GM19452 (cell line): ENCODE measurements at regions not wholly inside any gene's neighbourhood (a gene's known extent, or its start where the extent isn't known, plus 50 kb on each side); places are given as distances from the start of the nearest gene placed in this dataset.

Experiments used
- ATAC-seq: cut with Tn5 transposase; IDR thresholded peaks from one replicate; pipeline ENCODE4 v1.9.1; 2021; ENCODE audit not compliant: unreplicated experiment

DNA sequence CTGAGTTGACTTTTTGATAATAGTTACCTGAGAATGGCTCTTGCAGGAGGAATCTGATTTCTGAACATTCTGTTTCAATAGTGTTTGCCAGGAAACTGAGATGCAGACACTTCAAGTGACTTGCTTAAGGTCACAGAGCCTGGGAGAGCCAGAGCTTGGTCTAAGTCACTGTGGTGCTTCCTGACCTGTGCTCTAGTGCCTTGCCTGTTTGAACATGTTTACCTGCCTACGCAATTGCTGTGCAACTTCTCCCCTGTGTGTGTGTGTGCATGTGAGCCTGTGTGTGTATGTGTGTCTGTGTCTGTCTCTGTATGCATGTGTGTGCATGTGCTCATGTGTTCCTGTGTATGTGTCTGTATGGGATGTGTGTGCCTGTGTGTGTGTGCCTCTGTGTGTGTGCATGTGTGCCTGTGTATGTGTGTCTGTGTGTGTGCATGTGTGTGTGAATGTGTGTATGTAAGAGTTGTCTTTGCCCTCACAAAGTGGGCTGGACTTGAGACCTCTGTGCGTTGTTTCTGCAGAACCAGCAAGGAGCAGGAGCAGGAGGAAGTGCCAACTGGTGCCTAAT is 185.8 kb downstream of the GADD45G start:
- ATAC-seq, result no peak

DNA sequence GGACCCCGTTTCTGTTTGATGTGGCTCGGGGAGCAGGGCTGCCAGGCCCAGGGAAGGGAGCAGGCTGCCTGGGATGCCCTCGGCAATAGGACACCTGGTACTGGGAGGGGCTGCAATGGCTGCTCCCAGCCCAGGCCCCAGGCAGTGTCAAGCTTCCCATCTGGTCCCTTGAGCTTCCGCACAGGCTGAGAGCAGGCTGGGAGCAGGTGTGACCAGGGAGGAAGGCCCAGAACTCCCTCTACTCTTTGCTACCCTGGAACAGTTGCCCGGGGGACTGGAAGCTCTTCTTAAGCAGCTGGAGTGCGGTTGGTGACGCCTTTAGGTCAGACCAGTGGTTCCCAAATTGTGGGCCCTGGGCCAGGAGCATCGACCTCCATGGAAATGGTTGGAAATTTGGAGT is 186.9 kb downstream of the GADD45G start:
- ATAC-seq, result no peak

DNA sequence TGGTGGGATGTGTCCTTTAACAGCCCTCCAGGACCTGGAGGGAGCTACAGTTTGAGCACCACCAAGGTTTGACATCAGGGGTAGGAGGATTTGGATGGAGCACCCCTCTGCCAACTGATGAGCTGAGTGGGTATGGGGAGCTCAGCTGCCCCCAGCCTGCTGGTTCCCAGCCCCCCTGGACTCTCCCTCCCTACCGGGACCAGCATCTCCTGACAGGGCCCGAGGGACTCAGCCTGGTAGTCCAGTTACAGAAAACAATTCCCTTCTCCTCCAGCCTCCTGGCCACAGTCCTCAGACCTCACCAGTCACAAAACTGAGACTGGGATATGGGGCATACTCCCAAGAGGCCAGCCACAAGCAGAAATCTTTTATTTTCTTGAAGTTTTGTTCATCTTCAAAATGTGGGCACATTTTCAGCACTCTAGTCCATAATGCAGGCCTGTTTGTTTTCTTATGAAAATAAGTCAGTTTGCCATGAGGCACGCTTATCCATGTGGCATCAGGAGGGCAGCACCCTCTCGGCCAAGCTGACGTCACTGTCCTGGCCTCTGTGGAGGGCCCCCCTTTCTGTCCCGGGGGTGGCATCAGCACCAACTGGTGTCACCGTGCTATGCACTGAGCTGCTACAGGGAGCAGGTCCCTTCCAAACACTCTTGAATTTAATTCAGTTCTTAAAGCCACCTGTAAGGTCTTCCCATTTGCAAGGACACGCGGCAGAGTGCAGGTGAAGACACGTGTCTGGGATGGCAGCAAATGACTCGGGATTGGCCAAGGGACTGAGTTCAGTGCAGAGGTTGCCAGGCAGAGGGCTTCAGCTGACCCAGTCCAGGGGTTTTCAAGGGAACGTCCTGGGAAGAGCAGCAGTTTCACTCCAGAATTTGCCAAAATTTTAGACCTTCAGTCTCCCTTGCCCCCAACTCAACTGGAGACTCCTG is 187.6 kb downstream of the GADD45G start:
- ATAC-seq, result no peak

DNA sequence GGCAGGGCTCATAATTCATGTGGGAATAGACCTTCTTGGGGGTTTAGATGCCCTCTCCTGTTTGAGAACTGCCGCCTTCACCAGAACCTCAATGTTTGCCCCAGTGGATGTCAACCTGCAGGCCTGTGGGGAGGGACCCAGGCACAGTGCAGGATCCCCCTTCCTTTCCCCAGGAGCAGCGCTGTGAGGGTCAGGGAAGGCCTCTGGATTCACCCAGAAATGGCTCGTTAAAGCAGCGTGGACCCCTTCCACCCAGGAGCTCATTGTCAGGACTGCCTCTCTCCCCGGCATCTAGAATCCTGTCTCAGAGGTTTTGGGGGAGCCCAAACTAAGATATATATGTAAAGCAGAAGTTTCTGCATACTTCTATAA is 188.3 kb downstream of the GADD45G start:
- no peak for ATAC-seq

DNA sequence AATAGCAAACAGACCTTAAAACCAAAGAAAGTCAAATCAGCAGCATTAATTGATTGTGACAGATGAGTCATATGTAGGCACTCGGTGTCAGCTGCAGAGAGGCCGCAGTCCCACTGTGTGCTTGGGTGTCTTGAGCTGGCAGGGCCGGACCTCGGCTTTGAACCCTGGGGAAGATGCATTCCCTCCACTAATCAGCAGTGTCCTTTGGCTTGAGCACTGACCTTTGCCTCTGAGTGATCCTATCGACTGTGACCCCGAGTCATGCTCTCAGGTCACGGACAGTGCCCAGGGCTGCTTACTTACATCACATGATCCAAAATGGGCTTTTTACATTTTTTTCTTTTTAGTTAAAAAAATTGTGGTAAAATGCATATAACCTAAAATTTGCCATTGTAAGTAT is 188.7 kb downstream of the GADD45G start:
- ATAC-seq, result no peak

DNA sequence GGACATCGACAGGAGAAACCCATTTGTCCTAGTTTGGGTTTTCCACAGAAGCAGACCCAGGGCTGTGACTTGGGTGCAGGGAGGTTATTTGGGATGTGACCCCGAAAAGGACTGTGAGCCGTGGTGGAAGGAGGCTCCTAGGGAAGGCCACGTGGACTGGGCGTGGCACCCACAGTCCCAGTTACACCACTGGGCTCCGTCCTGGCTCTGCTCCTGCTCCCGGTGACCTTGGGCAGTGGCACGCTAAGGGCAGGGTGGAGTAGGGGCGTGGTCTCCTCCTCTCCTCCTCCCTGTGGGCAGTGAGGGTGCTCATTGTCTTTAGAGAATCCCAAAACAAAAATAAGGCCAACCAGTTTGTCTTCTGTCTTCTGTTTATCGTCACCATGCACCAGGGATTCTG is 190.1 kb downstream of the GADD45G start:
- no peak for ATAC-seq

DNA sequence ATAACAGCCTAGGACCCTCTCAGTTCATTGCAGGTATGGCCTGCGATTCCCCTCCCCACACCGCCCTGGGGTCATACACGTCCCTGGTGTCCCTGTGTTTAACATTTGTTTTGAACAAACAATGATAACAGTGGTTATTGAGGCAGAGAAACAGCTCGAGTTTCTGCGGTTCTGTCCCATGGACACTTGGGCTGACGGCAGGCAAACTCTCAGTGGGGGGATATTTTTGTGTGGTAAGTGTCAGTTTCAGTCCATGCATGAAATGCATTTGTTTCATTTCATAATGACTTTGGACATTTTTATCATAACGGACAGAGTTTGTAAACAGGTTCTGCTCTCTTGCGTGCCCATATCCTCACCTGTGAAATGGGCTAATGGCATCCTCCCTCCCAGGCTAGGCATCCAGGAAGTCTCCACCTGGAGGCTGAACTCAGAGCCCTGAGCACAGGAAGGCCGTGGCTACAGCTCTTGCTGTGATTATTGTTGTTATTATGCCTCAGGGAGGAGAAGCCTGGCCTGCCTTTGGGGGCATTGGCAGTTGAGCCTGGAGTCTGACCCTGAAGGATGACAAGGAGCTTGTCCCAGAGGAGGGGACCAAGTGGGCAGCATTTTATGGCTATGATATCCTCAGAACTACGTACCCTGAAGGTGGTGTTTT is 190.9 kb downstream of the GADD45G start:
- ATAC-seq, result no peak

DNA sequence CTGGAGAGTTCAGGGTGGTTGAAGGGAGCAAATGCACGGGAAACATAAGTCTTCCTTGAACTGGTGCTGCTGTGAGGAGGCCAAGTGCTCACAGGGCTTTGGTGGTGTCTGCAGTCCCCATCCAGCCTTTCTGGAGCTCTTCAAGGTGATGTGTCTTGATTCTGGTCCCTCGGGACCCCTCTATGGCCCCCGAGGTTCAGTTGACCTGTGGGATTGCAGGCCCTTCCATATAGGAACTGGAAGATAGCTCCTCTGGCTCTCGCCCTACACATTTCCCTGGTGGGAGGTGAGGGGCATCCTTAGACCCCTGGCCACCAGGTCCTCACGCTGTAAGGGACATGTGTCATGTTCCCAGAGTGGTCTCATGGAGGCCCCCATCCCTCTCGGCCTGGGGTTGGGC is 191.8 kb downstream of the GADD45G start:
- ATAC-seq, result no peak

DNA sequence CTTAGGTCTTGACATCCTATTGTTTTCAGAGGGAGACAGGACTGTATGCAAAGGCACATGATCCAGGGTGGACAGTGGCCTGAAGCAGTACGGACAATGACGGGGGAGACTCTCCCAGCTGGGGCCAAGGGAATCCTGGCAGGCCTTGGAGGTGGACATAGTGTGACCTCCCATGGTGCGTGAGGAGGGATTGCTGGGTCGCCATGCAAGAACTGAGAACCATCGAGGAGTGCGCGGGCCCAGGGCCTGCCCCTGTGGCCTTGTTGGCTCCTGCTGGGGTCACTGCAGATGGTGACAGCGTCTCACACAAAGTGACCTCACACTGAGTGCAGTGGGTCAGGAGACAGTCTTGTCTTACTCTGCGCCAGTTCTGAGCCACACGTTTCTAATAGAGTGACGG is 192.4 kb downstream of the GADD45G start:
- ATAC-seq, result no peak

DNA sequence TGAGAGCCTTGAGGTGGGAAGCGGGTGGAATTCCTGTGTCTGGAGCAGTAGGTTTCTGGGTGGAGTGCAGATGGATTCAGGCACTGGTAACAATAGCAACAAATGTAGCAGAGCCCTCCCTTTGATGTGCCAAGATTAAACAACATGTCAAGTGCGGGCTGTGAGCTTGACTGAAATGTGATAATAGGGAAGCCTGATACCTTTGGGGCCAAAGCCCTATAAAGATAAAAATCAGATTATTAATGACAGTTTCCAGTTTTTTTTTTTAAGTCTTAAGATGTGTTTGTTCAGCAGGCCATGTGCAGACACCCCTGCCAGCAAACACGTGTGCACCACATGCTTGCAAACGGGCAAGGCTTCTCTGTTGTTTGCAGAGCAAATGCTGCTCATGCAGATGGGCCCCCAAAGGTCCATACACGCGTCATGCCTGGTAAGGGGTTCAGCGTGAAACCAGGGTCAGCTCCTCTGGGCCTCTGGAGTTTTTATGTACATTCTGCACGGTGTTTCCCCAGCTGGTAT is 193.2 kb downstream of the GADD45G start:
- no peak for ATAC-seq

DNA sequence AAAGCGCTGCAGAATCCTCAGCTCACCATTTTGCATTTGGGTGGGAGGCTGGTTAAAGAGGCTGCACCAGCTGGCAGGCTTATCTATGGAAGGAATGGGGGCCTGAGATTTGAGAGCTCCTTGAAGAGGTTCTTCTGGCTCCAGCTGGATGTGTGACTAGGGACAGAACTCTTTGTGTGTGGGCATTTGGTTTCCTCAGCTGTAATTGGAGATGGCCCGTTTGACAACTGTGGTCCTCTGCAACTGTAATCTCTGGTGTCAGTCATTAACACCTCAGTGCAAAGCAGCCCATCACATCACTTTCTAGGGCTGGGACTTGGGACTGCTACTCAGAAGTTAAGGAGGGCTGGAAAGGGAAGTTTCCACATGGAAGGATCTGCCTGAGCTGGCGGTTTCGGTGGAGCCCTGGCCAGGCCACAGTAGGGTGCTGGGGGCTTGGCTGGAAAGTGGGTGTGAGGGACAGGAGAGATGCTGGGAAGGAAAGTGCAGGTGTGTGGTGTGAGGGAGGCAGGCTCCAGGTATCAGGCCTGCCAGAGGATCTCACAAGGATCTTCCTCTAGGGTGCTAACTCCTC is 193.8 kb downstream of the GADD45G start:
- no peak for ATAC-seq

DNA sequence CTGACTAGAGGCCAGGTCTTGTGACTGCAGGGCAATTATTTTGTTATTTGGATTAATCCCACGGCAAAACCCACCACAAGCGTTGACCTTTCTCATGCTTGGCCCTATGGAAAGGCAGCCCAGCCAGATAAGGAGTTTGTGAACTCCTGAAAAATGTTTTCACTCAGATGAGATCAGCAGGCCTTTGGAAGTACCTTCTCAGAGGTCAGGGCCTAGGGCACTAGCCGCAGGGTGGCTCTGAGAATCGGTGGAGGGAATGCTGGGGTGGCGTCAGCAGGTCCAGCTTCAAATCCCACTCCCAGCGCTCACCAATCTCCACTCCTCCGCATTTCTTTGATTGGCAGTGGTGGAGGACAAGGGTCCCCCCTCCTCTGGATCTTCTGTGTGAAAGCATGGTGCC is 194.4 kb downstream of the GADD45G start:
- ATAC-seq, result no peak

DNA sequence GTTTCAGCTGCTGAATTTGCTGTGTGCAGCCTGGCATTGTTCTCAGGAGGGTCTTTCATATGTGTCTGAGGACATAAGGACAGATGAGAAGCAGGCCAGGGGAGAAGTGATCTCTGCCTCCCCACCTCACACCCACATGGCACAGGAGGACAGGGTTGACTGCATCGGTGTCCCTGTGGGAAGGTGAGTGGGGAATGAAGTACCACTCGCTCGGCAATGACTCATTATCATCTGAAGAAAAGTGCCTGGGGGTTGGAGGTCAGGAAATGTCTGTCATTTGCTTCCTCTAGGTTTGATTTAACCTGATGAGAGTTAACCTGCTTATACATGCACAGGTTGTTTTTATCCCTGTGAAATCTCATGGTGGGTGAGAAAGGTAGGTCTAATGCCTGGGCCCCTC is 195.0 kb downstream of the GADD45G start:
- ATAC-seq, result no peak

DNA sequence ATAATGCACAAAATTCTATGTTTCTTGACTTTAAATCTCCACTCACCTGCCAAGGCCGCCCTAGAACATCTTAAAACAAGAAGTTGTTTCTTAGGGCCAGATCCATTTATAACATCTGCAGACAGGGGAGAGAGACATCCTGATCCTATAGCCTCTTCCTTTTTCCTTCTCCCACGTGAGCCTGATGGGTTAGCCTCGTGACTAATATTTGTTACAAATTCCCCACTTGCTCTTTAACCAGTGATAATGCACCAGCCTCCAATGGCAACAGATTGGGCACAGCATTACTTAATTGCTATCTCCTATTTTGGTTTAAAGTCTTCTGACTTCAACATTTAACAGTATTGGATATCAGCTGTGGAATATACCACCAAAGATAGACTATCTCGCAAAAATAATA is 196.5 kb downstream of the GADD45G start:
- ATAC-seq, result no peak

DNA sequence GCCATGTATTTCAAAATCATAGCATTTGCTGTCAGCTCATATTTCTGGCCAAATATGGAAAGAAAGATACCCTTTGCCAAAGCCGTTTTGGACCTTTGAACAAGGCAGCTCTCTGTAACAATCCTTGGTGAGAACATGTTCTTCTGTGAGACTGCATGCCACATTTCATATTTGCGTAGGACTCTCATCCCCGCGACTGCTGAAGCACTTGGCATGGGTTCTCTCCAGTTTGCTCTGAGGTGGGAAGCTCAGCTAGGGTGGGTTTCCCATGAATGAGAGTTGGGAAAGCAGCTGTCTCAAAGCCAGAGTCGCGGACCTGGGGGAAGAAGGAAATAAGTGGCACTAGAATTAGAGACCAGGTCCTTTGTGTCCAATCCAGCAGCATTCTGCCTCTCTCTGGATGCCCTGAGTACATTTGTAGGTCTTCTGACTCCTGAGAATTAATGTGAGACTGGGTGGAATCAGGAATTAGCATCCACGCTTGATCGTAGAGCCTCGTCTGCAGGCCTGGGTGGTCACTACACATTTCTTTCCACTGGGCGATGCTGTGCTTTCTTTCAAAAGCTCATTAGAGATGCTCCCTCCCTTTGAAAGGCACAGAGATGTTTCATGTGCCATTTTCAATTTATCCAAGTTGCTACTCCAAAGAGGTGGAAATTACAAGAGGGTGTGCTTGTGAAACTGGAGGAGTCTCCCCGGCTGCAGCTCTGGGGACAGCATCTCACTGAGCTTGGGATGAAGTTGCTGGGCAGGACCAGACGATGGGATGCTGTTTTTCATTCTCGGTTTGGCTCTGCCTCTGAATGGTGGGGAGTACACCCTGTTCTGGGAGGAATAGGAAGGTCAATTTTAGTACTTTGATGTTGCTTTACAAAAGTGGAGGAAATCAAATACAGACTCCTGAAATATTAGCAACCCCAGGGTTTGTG is 197.2 kb downstream of the GADD45G start:
- no peak for ATAC-seq

DNA sequence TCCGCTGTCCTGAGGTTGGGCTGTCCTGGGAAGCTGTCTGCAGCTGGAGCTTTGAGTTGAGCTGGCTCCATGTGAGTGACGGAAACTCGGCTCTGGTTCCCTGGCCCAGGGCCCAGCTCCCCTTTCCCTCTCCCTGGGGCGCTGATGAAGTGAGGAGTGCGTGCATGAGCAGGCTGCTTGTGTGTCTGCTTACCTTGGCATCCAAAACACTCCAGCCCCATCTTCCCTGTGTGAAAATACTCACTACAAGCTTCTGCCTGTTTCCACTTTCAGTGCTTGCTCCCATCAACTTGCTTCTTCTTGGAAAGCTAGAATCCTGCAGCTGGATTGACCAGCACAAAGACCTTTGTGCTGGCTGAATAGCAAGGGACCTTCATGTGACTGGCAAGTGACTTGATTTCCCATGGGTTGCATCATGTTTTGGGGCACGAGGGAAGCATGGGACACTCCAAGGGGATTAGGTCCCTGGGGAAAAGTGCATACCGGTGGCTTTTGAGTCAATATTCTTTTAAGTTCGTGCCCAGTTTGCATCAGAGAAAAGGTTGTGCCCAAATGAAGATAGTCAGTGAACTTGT is 198.1 kb downstream of the GADD45G start:
- ATAC-seq, result no peak

DNA sequence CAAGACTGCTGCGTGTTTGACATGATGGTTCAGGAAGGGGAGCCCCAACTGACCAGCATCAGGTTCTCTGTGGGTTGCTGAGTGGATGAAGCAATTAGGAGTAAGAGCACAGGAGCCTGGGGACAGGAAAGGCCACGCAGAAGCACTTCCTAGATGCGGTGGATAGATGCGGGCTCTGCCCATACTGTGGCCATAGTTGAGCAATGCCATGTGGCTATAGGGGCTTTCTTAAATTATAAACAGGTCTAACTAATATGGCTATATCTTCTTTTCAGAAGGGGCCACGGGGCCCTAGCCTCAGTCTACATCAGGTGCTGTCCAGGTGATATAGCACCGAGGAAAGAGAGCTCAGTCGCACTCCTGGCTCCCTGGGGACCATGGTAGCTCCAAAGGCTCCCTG is 198.6 kb downstream of the GADD45G start:
- no peak for ATAC-seq

DNA sequence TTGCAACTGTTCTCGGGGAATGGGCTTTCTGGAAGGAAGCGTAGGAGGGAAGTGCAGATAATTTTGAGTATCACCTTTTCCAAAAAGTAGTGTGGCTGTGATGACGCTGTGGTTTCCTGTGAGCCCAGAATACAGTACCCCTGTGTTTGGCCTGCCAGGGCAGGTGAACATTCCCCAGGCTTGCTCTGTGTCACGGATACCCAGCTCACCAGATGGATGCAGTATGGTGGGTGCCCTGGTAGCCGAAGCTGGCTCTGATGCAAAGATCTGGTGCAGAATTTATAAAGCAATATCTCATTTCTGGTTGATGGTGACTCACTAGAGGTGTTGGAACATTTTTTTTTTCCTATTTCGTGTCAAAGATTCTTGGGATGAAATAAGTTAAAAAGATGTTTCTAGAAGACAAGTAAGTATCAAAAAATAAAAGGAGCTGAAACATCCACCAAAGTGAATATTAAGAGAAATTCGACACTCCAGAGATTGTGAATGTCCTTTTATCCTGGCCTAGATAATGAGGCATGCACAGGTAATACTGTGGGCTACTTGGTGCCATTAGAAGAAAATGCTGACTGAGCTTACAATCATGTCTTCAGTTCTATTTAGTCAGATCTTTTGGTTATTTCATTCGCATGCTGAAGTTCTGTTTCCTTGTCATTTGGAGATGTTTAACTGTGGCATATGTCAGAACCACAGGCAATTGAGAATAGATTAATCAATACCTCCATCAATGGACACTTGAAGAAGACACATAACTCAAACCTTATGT is 200.1 kb downstream of the GADD45G start:
- no peak for ATAC-seq

DNA sequence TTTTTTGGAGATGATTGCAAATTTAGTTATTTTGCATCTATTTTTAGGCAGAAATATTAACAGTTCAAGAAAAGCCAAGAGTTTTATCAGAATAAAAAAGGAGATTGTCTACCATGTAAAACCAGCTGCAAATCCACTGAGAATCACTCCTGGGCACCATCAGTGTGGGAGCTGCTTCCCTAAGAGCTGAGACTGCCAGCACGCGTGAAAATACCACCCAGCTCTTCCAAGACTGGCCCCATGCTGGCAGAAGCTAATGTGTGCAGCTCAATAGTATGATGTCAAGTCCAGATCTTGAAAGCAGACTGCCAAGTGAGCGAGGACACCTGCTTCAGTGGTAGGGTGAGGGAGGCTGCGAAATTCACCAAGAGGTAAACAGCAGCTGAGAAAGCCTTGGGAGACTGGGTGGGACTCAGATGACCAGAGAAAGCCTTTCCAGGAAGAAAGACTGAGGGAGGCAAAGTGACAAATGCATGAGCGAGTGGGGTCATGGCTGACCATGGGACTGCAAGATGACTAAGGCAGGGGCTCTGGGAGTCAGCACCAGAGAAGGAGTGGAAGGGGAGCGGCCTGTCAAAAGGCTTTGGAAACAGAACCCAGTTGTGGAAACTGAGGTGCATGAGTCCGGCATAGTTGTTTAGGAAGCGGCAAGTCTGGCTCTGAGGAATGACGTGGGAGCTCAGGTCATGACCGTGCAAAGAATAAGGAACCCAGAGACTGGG is 200.9 kb downstream of the GADD45G start:
- no peak for ATAC-seq
